ENCODE measurements at regions not wholly inside any gene's neighbourhood (a gene's known extent, or its start where the extent isn't known, plus 50 kb on each side); places are given as distances from the start of the nearest gene placed in this dataset.

- no peak for DNase-seq
- Histone ChIP-seq H4K20me1 (ENCODE audit: insufficient read depth) (no peaks in the 10 kb centered on the region), H2AFZ (no peak overlapping the region), H3F3A (ENCODE audit: insufficient read depth) (no peaks in the 10 kb centered on the region), H3K9me2 (ENCODE audit: insufficient read depth) (no peaks in the 10 kb centered on the region), H3K4me1 (ENCODE audit: insufficient read depth) (no peaks in the 10 kb centered on the region), H3K9ac (no peak overlapping the region), H3K4me2 (ENCODE audit: unreplicated experiment) (no peak overlapping the region), H3K79me2 (ENCODE audit: insufficient read depth) (no peaks in the 10 kb centered on the region), H3K9me3 (ENCODE audit: low read depth) (no peaks in the 10 kb centered on the region), H3K4me3 (no peak overlapping the region), H3K27ac (no peak overlapping the region), H3K27me3 (replicated peaks; ENCODE audit: insufficient read depth) (no peaks in the 10 kb centered on the region), H3K36me3 (ENCODE audit: low read depth) (no peaks in the 10 kb centered on the region)
- 85 to 88% methylated on average over 25 to 26 of the region's 26 CpGs for WGBS, 2 experiments (ENCODE audit: low coverage in 1 of 2, low lambda C conversion rate in 2 of 2, missing lambda C conversion rate in 2 of 2)
- no peak for TF ChIP-seq EZH2 (IDR thresholded peaks at IDR 0.05; ENCODE audit: insufficient read depth, poor library complexity, severe bottlenecking)
- no peak for TF ChIP-seq EZH2phosphoT487 (IDR thresholded peaks at IDR 0.05; ENCODE audit: insufficient read depth, low read depth)
- in situ Hi-C loops (cut with MboI) = no loop called here
These were observed 60.8 kb downstream of the TMEM235 start for GRCh38 chr17:78291944-78292910.

DNA sequence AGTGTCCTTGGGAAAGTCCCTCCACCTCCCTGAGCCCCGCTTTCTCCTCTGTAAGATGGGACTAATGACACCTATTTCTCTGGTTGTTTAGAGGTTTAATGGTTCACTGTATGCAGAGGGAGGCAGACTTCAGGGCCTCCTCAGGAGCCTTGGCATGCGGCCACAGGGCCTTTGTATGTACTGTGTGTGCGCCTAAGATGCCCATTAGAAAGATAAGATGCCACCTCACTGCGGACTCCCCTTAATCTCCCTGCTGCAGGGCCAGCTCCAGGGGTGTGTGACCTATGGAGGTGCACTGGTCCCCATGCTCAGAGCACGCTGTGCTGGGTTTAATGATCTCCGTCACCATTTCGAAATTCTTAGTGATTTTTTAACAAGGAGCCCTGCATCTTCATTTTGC is 59.3 kb downstream of the TMEM235 start:
- Histone ChIP-seq H3K9me3 (ENCODE audit: low read depth) (no peaks in the 10 kb centered on the region), H3K4me2 (ENCODE audit: unreplicated experiment) (no peak overlapping the region), H3K9ac (no peak overlapping the region), H3K27ac (no peak overlapping the region), H3K4me1 (ENCODE audit: insufficient read depth) (no peaks in the 10 kb centered on the region), H2AFZ (no peak overlapping the region), H3K4me3 (no peak overlapping the region), H3F3A (ENCODE audit: insufficient read depth) (no peaks in the 10 kb centered on the region), H3K36me3 (ENCODE audit: low read depth) (no peaks in the 10 kb centered on the region), H3K79me2 (ENCODE audit: insufficient read depth) (no peaks in the 10 kb centered on the region), H3K27me3 (replicated peaks; ENCODE audit: insufficient read depth) (no peaks in the 10 kb centered on the region), H4K20me1 (ENCODE audit: insufficient read depth) (no peaks in the 10 kb centered on the region), H3K9me2 (ENCODE audit: insufficient read depth) (no peaks in the 10 kb centered on the region)
- 93 to 97% methylated on average over 7 of the region's 7 CpGs for WGBS, 2 experiments (ENCODE audit: low coverage in 1 of 2, low lambda C conversion rate in 2 of 2, missing lambda C conversion rate in 2 of 2)
- no peak for DNase-seq
- TF ChIP-seq EZH2phosphoT487 (IDR thresholded peaks at IDR 0.05; ENCODE audit: insufficient read depth, low read depth) = no peak
- no peak for TF ChIP-seq EZH2 (IDR thresholded peaks at IDR 0.05; ENCODE audit: insufficient read depth, poor library complexity, severe bottlenecking)
- in situ Hi-C loops (cut with MboI) = no loop called here

All from GM23248 (cell line).